ENCODE measurements at regions not wholly inside any gene's neighbourhood (a gene's known extent, or its start where the extent isn't known, plus 50 kb on each side); places are given as distances from the start of the nearest gene placed in this dataset.

DNA sequence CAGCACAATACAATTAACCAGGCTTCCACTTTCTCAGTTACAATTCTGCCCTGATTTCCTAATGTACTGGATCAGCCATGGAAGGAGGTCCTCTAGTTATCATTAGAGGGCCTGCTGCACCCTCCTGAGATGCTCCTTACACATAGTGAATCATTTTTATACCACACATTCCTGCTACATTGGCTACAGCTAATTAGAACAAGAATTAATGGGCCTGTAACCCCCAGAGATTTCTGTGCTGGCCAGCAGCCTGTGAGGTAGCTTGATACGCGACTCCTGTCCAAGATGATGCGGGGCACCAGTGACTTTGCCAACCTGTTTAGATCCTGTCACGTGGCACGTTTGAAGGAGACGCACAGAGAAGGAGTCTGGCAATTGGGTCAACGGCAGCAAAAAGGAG is 422.8 kb downstream of the EPM2A start:
- no peak for DNase-seq

DNA sequence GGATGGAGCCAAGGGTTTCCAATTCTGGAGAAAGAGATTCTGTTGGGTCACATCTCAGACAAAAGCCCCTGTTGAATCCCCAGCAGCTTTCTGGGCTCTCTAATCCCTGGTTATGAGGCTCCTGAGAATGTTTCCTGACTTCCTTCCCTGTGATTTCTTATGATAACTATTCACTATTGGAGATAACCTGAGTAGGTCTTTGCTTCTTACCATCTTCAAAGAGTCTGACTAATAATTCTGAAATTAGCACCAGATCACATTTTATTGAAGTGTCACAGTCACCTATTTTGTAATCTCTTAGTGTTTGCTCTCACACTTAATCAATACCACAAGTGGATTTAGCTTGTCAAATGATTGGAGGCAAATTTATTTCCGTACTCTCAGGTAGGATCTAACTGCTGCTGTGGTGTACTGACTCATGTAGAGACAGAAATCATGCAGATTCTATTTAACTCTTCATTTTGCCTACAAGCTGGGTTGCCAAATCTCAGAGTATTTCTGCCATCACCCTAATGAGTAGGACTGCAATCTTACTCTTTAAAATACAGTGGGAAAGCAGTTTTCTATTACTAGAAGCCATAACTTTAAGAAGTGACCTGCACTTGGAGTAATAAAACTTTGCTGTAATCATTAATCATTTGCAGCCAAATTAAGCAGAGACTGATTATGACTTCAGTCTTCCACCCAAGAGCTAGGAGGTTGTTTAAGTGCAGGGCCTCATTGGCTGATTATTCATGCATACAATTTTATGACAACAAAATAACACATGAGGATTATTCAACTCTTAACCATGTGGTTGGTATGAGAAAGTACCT is 422.1 kb downstream of the EPM2A start:
- no peak for DNase-seq

DNA sequence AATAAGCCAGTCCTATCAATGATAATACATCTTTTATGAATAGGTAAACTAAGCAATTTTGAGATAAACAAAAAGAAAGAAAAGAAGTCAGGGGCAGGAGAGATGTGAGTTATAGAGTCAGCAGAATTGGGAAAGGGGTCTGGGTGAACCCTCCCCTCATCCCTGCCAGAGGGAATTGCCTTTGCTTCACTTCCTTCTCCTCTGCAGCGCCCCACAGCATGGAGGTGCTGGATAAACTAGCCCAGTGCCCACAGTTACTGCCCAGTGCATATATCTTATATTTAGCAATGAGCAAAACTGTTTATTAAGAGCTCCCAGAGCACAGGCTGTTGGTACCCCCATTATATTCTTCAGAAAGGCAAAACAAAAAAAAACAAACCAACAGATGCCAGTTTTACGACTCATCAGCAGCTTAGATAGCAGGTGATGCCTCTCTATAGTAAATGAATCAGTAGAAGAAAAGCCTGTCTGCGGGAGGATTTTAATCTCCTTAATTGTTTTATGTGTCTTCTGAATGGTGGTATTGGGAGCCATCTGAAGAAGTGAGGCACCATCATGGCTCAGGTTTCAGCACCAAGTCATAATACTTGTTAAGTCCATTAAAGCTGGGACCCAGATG is 419.2 kb downstream of the EPM2A start:
- no peak for DNase-seq

DNA sequence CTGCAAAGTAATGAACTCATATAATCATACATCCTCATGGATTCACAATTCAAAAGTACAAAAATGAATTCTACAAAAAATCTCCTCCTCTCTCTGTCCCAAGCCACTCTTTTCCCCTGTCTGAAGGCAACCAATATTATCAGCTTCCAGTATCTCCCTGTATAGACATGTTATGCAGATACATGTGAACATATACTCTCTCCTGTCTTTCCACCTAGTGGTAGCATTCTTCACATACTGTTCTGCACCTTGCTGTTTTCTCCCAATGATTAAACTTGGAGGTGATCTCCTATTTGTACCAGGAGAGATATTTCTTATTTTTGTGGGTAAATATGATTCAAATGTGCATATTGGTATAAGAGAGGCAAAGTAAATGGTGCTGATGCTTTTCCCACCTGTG is 416.4 kb downstream of the EPM2A start:
- DNase-seq, result no peak

DNA sequence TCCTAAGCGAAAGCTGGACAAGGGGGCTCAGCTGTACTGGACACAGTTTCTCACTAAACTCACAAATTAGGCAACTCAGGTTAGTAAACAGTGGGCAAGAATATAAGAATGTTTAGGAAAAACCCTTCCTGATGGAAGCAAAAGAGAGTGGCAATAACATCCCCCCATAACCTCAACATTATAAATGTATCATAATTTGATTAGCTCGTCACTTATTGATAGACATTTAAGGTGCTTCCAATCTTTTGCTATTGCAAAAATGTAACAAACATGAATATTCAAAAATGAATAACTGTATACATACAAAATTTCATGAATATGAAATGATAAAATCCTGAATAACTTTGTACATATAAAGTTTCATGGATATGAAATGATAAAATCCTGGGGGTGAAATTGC is 415.7 kb downstream of the EPM2A start:
- no peak for DNase-seq

DNA sequence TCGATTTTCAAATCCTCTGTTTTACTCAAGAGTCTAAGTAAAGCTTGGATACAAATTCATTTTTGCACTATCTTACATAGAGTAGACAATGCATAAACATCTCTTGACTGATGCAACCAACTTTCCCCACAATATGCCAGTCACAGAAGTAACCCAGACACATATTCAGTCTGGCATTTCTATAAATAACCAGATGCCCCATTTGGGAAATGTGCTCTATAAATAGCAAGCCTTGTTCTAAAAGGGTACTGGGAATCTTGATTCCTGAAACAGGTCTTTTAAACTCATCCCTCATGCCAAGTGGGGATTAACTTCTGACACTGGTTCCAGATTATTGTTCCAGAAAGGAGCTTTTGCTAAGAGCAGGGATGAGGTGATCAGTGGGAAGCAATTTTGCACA is 411.7 kb downstream of the EPM2A start:
- no peak for DNase-seq

DNA sequence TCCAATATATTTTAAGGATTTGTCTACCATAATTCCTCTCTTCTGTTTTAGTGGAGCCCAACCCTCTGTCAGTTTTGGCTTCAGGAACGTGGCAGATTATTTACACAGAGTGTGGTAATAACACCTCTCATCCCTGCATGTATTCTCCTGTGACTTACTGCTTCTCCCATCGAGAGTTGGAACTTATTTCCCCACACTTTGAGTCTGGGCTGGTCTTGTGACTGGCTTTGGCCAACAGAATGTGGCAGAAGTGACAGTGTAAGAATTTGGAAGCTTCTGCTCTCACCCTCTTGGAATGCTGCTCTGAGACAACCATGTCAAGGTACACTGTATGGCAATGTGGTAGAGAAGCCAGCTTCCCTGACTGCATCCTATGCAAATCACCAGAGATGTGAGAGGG is 407.7 kb downstream of the EPM2A start:
- DNase-seq, result no peak

DNA sequence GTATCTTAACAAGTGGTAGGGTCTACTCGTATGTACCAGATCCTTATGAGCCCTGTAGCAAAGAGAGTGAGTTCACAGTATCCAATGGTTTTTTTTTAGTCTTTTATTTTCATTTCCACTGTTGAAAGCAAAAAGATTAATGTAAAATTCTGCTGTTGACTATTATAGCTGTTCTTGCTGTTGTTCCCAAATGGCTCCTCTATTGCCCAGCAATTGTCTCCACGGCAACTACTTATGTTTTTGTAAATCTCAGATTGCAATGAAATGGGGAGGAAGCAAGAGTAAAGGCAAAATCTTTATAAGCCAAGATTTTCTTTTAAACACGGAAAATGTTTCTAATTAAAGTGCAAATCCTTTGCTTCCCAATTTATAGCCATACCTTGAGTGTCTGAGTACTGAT is 406.1 kb downstream of the EPM2A start:
- DNase-seq, result no peak

DNA sequence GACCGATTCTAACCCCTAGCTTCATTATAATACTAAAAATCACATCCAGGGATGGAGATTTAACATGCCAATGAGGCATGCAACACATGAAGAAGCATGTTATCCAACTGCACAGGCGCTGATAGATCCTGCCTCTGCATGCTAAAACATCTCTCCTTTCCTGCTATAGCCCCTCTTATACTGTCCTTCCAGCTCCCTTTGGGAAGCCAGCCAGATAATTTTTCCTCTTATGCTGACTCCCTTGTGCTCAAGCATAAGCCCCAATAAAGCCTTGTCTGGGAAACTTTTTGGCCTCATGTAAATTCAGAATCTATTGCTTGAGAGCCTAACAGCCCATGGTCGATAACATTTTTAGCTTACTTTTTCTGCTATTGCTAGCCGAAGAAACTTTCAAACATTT is 404.3 kb downstream of the EPM2A start:
- DNase-seq, result no peak

DNA sequence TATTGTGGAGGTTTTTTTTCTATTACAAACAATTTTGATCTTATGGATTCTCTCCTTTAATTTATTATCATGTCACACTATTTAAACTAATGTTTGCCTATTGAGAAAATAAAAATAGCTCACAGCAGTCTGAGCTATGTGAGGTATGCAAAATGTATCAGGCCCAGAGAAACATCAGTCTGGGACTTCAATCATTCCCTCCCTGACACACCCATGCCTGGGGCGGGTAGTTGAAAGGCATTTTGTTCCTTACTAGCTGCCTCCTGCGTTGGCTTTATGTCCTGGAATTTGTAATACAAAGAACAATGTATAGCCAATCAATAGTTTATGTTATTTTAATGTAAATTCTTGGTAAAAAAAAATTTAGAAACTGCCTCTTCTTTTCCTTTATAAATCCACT is 403.3 kb downstream of the EPM2A start:
- DNase-seq, result no peak

DNA sequence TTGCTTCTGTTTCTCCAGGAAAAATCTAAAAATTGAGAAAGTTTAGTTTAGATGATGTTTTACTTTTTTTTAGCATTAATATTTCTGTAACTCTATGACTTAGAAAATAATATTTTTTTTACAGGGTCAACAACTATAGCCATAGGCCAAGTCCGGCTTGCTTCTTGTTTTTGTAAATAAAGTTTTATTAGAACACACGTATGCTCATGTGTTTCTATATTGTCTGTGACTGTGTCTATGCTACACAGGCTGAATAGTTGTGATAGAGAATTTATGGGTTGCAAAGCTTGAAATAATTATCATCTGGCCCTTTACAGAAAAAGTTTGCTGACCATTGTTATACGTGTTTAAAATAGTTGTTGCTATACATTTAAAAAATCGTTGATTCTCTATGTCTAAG is 399.2 kb downstream of the EPM2A start:
- DNase-seq, result no peak

DNA sequence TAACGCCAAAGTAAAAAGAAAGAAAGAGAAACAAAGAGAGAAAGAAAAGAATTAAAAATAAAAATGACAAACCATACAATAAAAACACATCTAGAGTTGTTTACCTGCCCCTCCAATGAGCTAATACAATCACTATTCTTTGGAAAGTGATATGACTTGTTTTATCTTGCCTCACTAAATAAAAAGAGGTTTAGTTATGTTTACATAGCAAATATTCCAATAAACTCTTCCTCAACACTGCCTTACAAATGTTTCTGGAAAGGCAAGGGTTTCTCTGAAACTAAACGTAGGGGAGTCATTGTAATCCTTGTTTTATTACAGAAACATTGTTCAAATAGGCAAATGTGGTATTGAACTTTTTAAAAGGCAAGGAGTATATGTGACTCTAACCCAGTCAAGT is 396.2 kb downstream of the EPM2A start:
- DNase-seq, result no peak

DNA sequence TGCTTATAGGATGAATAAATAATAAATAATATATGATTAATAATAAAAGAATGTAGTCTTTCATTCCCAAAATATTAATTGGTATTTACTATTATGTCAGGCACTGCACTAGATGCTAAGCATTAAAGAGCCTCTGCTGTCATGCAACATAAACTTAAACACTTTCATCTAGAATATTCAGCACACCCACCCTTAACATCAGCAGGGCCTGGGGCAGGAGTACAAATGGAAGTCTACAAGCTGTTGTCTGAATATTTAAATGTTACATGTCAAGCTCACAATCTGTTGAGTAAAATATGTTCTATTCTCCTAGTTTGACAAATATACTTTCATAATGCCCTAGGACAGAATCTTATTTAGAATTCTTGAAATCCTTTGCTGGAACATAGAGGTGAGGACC is 395.1 kb downstream of the EPM2A start:
- DNase-seq, result no peak

DNA sequence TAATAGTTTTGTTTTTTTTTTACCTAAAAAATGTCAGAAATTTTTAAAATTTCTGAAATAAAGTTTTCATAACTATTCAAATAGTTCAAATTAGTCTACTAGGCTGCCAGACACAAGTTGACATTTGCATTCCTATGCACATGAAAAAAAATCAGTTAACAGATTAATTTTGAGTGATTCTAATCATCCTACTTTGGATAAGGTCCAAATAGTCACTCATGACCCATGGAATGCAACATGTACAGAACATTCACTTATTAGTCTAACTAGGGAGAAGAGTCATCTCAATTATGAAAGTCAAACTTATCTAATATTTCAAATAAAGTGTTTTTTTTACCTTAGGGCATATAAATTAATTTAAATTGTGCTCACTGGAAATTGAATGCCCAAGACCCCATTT is 390.2 kb downstream of the EPM2A start:
- DNase-seq, result no peak

DNA sequence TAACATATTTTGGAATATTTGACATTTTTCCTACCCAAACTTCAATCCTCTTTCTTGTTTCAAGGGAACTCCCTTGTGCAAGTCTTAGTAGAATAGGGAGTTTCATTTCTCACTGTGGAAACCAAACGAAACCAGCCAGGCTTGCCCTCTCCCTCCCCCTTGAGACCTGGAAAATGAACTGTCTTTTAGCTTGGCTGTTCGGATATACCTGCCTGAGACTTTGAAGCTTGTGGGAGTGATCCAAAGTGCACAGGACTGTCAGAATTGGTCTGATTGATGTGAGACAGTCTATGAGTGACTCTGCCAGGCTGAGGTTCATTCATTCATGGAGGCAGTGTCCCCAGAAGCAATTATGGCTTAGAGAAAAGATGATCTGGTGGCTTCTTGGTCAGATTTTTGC is 388.1 kb downstream of the EPM2A start:
- DNase-seq, result no peak

DNA sequence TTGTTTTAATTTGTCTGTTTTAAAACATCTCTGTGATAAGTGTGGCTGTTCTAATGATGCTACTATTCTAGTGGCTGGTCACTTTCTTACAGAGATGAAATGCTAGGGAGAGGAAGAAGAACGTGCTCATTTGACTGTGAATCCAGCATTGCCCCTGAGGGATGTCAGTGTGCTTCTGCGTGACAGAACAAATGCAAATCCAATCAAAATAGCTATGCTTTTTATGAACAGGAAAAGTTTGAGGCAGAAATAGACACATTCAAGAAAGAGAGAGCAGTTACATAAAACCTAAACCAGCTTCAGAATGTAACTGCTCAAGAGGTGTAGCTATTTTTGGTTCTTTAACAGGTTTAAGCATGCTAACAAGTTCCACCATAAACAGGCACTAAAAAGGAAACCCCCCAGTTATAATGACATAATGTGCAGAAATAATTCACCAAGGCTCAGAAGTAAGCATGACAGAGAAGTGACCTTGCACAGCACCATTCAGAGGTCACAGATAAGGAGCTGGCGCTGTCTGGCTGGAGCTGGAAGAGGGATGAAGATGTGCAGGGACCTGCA is 385.3 kb downstream of the EPM2A start:
- DNase-seq, result no peak

DNA sequence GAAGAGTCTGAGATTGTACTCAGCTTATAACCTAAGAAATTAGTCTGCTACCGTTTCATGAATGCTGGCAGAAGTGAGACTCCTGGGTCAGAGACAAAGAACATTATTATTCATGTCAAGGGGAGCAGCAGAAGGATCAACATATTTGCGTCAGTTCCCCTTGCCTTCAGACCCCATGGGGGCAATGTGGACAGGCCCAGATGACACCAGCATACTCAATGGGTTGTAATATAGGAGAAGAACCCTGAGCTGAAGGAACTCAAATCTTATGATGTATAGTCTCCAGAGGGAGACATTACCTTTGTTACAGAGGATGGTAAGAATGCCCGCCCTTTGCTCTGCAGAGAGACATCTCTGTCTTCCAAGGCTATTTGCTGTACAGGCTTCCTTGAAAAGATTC is 384.4 kb downstream of the EPM2A start:
- DNase-seq, result no peak

DNA sequence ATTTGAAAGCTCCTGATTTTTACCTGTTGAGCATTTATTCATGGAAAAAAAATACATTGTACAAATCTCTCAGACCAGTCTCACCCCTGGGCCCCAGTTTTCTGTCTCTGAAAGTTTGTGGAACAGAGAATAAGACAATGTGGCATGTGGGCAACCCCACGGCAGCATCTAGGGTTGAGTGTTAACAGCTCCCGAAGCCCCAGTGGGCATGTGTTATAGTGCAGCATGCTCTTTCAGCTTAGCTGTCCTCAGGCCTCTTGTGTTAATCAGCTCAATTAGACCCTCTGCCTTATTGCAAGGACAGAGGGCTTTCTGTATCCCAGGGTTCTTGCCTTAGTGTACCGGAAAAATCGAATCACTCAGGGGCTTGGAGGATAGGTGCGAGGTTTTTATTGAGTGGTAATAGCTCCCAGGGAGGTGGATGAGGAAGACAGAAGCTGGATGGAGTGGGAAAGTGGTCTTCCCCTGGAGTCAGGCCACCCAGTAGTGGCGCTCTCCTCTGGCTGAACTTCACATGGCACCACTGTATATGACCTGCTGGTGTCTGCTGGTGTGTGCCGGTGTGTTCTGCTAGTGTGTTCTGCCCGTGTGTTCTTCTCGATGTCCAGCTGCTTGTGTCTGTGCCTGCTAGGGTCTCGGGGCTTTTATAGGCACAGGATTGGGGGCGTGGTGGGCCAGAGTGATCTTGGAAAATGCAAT is 382.8 kb downstream of the EPM2A start:
- DNase-seq, result no peak

DNA sequence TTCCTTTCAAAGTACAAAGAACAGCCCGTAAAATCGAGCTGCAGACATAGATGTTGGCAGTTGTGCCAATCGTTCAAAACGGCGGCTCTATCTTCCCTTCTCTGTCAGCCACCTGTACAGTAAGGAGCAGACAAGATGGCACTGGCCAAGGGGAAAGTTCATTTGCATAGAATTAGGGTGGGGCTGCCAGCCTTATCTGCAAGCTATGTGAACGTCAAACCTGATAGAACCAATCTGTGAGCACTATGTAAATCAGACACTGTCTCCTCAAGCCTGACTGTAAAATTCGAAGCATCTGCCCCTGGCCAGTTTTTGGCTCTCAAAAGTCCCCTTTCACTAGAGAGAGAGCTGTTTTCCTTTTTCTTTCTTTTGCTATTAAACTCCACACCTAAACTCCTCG is 374.5 kb downstream of the EPM2A start:
- DNase-seq, result no peak

DNA sequence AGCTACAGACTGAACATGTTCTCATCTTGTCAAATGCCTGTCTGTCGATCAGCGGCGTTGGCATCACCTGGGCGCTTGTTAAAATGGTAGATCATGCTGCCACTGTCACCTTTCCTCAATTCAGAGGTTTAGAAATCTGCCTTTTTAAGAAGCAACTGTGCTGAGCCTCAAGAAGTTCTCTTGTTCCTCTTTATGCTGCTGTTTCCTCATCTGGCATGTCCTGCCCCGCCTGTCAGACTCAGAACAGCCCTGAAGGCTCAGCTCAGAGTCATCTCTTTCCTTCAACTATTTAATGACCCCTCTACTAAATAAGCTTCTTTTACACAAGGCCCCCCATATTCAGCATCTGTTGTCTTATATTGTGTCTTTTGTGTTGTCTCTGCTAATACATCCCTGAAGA is 368.2 kb downstream of the EPM2A start:
- no peak for DNase-seq

DNA sequence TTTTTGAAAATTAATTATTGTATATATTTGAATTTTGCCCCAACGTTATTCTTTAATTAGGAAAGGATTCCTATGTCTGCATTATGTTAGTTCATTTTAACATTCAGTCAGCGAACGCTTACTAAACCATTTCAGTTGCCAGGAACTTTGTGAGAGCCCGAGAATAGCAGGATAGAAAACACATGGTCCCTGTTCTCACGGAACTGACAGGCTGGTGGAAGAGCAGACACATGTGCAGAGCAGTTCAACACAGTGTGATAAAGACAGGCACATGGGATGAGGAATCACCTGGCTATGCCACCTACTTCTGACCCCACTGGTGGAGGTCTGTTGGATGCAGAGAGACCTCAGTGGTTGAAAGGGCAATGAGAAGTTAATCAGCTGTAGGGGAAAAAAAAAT is 367.2 kb downstream of the EPM2A start:
- no peak for DNase-seq

DNA sequence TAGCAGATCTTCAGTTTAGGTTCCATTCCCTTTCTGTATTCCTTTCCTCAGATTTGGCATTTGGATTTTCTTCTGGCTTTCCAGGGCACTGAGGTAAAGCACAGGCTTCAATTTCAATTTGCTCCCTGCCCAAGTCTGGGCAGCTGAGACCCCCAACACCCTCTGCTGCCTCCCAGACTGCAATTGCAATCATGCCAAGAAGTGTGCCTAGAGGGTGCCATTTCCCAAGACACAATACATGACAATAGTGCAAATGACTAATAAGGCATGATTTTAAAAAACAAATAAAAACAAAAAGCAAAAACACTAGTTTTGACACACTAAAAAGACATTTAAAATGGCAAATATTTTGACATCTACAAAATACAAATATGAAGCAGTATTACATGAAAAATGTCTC is 364.8 kb downstream of the EPM2A start:
- DNase-seq, result no peak

DNA sequence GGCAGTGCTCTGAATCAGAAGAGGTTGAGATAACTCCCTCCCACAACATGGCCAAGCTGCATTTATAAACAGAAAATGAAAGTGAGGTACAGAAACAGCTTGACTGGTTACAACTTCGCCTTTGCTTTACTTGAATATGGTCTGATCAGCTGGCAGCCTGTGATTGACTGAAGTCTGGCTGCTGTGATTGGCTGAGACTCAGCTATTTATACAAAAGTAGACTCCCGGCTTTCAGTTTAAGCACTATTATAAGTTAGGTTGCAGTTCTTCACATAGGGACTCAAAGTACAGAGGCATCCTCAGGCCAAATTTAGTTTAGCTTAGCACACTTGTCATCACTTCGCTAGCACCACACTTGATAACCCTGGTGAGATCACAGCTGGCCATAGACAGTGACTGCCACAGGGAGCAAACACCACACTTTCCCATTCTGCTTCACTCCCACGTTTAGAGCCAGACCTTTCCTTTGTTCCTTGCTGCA is 362.6 kb downstream of the EPM2A start:
- DNase-seq, result no peak

DNA sequence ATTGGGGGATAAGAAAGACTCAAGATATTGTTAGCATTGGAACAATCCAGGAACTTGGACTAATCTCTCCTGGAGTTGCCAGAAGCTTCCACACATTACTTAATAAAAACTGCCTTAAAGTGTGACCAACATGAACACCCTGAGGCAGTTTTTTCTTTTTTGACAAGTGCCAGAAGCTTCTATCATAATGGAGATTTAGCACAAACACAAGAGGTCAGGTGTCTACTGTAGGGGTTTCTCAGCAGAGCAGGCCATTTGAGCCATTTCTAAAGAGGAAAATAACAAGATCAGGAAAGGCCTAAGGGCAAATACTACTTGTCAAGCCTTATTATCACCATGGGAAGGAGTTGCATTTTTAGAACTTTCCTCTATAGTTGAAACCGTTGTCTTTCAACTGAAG is 361.5 kb downstream of the EPM2A start:
- DNase-seq, result no peak

Measured in activated CD4-positive, alpha-beta T cell treated with anti-CD3 and anti-CD28 coated beads, Interleukin-2, amount 50 U/mL, for 1 hour (primary cell).